K562 (cell line): ENCODE measurements at regions not wholly inside any gene's neighbourhood (a gene's known extent, or its start where the extent isn't known, plus 50 kb on each side); places are given as distances from the start of the nearest gene placed in this dataset.

ENCODE experiments used
- ATAC-seq: fragments of 200-7000 bp; cut with Tn5 transposase; 3 replicates; pipeline ENCODE4 v1.9.1; 2020; ENCODE audit warnings: moderate library complexity
- BruUV-seq: library from RNA; stranded (reverse); fragments of 400-500 nt; replicated peaks from 2 replicates; lab custom pipeline; 2021; lab: Mats Ljungman, UMichigan
- CTCF ChIA-PET: fragments of 300-600 bp; formaldehyde crosslinking; extraction: SDS; loops from one replicate; lab custom pipeline; 2021; ENCODE audit warnings: low intra/inter-chr PET ratio; lab: Yijun Ruan, JAX
- POLR2A ChIA-PET: fragments of 300-600, 350-650 bp; sonication (Branson Sonifier 250); formaldehyde crosslinking; extraction: SDS; loops from one replicate; lab custom pipeline; 2021; ENCODE audit warnings: antibody characterized with exemption, inconsistent platforms; lab: Yijun Ruan, JAX
- DNase-seq, 4 experiments: peaks; one replicate each; pipeline versions ENCODE4 v3.0.0 to v3.0.0-alpha.2; 2011 to 2018; ENCODE audit warnings: low spot score in 3 of 4, mixed read lengths in 3 of 4; ENCODE audit errors: extremely low read depth in 1 of 4
- FAIRE-seq: peaks from 2 replicates; lab custom pipeline; 2011; peaks lifted over from hg19 to GRCh38; lab: Jason Lieb, UNC
- H2AFZ ChIP-seq: 2 replicates; pipeline ENCODE4 v1.6.0; 2011; ENCODE audit warnings: low read depth, low read length, control low read depth, inconsistent platforms
- H3K27ac ChIP-seq: fragments of 200-600 bp; 3 replicates; pipeline ENCODE4 v1.8.0; 2011; ENCODE audit warnings: low read depth, mild to moderate bottlenecking, control low read depth, inconsistent platforms, low read length, moderate library complexity, mixed read lengths; ENCODE audit errors: extremely low read depth
- H3K27me3 ChIP-seq, 2 experiments: fragments of 300-600 bp in 1 of 2; 2 replicates in 1 of 2; 3 replicates in 1 of 2; pipeline versions ENCODE4 v1.6.0 to v1.8.0; 2011; ENCODE audit warnings: inconsistent platforms in 2 of 2, low read length in 2 of 2, mild to moderate bottlenecking in 1 of 2, mixed read lengths in 1 of 2, moderate library complexity in 1 of 2; ENCODE audit not compliant: control insufficient read depth in 2 of 2, insufficient read depth in 2 of 2
- H3K36me3 ChIP-seq: fragments of 300-600 bp; 3 replicates; pipeline ENCODE4 v1.8.0; 2011; ENCODE audit warnings: mild to moderate bottlenecking, low read length, inconsistent platforms; ENCODE audit not compliant: control insufficient read depth, insufficient read depth
- H3K4me1 ChIP-seq, 2 experiments: fragments of 200-600 bp in 1 of 2; replicated peaks in 1 of 2; 2 replicates in 1 of 2; 3 replicates in 1 of 2; pipeline versions ENCODE4 v1.5.1 to v1.8.0; 2011; ENCODE audit warnings: inconsistent platforms in 2 of 2, low read length in 2 of 2, mild to moderate bottlenecking in 1 of 2, mixed read lengths in 1 of 2, moderate library complexity in 1 of 2; ENCODE audit not compliant: control insufficient read depth in 2 of 2, insufficient read depth in 2 of 2
- H3K4me2 ChIP-seq: 2 replicates; pipeline ENCODE4 v1.6.1; 2011; ENCODE audit warnings: low read length, control low read depth, inconsistent platforms, mixed read lengths; ENCODE audit not compliant: insufficient read depth
- H3K4me3 ChIP-seq: fragments of 200-600 bp; sonication (generic), shearing (Covaris generic); 2 replicates; pipeline ENCODE4 v1.5.1; 2016; ENCODE audit warnings: control low read depth, inconsistent platforms
- H3K79me2 ChIP-seq: fragments of 200-600 bp; 3 replicates; pipeline ENCODE4 v1.8.0; 2011; ENCODE audit warnings: low read length, inconsistent platforms; ENCODE audit not compliant: control insufficient read depth, insufficient read depth
- H3K9ac ChIP-seq, 2 experiments: 2 replicates each; pipeline versions ENCODE4 v1.6.0 to v1.6.1; 2011; ENCODE audit warnings: low read depth in 2 of 2, low read length in 2 of 2, control low read depth in 1 of 2, inconsistent platforms in 1 of 2, mild to moderate bottlenecking in 1 of 2, mixed read lengths in 1 of 2; ENCODE audit not compliant: insufficient read depth in 1 of 2
- H3K9me1 ChIP-seq: one replicate; pipeline ENCODE4 v1.6.0; 2011; ENCODE audit warnings: inconsistent platforms, mild to moderate bottlenecking, low read length, moderate library complexity; ENCODE audit not compliant: control insufficient read depth, insufficient read depth
- H3K9me3 ChIP-seq: replicated peaks from 2 replicates; pipeline ENCODE4 v1.5.1; 2011; ENCODE audit warnings: low read depth, low read length, inconsistent platforms; ENCODE audit not compliant: control insufficient read depth, insufficient read depth
- H4K20me1 ChIP-seq: replicated peaks from 2 replicates; pipeline ENCODE4 v1.6.1; 2011; ENCODE audit warnings: low read length, inconsistent platforms, mixed read lengths; ENCODE audit not compliant: control insufficient read depth, insufficient read depth
- ARID3A ChIP-seq: IDR thresholded peaks from 2 replicates; pipeline ENCODE4 v1.6.1; 2012; ENCODE audit warnings: low read depth, low read length, improper control_type of control experiment, borderline replicate concordance
- GMEB1 ChIP-seq: fragments of 250-450 bp; sonication (Bioruptor Pico); IDR thresholded peaks from 2 replicates; pipeline ENCODE4 v1.4.0; 2020; ENCODE audit warnings: mild to moderate bottlenecking
- KAT7 ChIP-seq: sonication (generic); formaldehyde crosslinking; IDR thresholded peaks from 2 replicates; pipeline ENCODE4 v1.8.0; 2022; ENCODE audit warnings: missing genetic modification reagents, mild to moderate bottlenecking, borderline replicate concordance
- NCOA4 ChIP-seq: fragments of 450-650 bp; IDR thresholded peaks from 2 replicates; pipeline ENCODE4 v1.6.1; 2018; ENCODE audit warnings: mild to moderate bottlenecking; ENCODE audit not compliant: partially characterized antibody
- PRPF4 ChIP-seq: fragments of 200-400 bp; formaldehyde crosslinking; IDR thresholded peaks from one replicate; pipeline ENCODE4 v1.6.1; 2017; ENCODE audit warnings: low read length, low read depth, mild to moderate bottlenecking; ENCODE audit not compliant: insufficient read depth, poor library complexity, severe bottlenecking
- PYGO2 ChIP-seq: fragments of 450-650 bp; IDR thresholded peaks from 2 replicates; pipeline ENCODE4 v1.6.1; 2016; ENCODE audit warnings: mild to moderate bottlenecking, missing genetic modification characterization, moderate library complexity, missing compliant biosample characterization
- SETDB1 ChIP-seq: IDR thresholded peaks from one replicate; pipeline ENCODE4 v1.6.1; 2012; ENCODE audit warnings: low read length, control low read depth, inconsistent platforms
- SIN3B ChIP-seq: fragments of 450-650 bp; IDR thresholded peaks from 2 replicates; pipeline ENCODE4 v1.6.1; 2017; ENCODE audit warnings: low read depth, mild to moderate bottlenecking, moderate library complexity
- SREBF1 ChIP-seq: fragments of 150-350 bp; IDR thresholded peaks from 2 replicates; pipeline ENCODE4 v1.6.1; 2014; ENCODE audit warnings: antibody characterized with exemption, low read depth, low read length, borderline replicate concordance
- TAF7 ChIP-seq: fragments of 450-650 bp; IDR thresholded peaks from 2 replicates; pipeline ENCODE4 v1.6.1; 2016; ENCODE audit warnings: missing genetic modification characterization, missing compliant biosample characterization
- TCF15 ChIP-seq: fragments of 250-450 bp; sonication (Bioruptor Pico); IDR thresholded peaks from 2 replicates; pipeline ENCODE4 v1.8.0; 2022; ENCODE audit warnings: moderate library complexity, mild to moderate bottlenecking, inconsistent platforms
- ZNF609 ChIP-seq: sonication (generic); formaldehyde crosslinking; IDR thresholded peaks from 2 replicates; pipeline ENCODE4 v1.8.1; 2023; ENCODE audit warnings: missing genetic modification reagents, mild to moderate bottlenecking, borderline replicate concordance
- ZNF644 ChIP-seq: fragments of 200-800 bp; sonication (Bioruptor generic); IDR thresholded peaks from 2 replicates; pipeline ENCODE4 v1.6.1; 2016; ENCODE audit warnings: low read depth, missing genetic modification characterization, missing compliant biosample characterization
- WGBS: fragments of 100-300 bp; shearing (Covaris generic); methylation state at CpG from one replicate; pipeline ENCODE4 v1.1.6; 2016; ENCODE audit warnings: low coverage, mixed read lengths; ENCODE audit not compliant: insufficient coverage; ENCODE audit errors: missing lambda C conversion rate; 5-methylcytosine and 5-hydroxymethylcytosine counted together
- in situ Hi-C: fragments of 300-500 bp; cut with MboI; formaldehyde crosslinking; loops from 4 replicates; pipeline ENCODE4 v1.15.0; 2018; ENCODE audit warnings: inconsistent platforms, mixed read lengths
- intact Hi-C: fragments of 100-400 bp; cut with micrococcal nuclease; formaldehyde crosslinking; loops from 2 replicates; pipeline ENCODE4 v1.14.2; 2022

GRCh38 chr13:109390391-109390790, 396.0 kb downstream of the IRS2 start:
- Histone ChIP-seq H2AFZ (no peak overlapping the region), H3K4me3 (no peak overlapping the region), H3K9me1 (no peaks in the 10 kb centered on the region), H3K27me3 (no peaks in the 10 kb centered on the region), H3K4me1 (no peaks in the 10 kb centered on the region), H3K4me2 (no peak overlapping the region), H3K36me3 (no peaks in the 10 kb centered on the region), H3K27ac (no peak overlapping the region), H3K9ac (no peak overlapping the region), H4K20me1 (no peaks in the 10 kb centered on the region), H3K79me2 (no peaks in the 10 kb centered on the region), H3K9me3 (no peaks in the 10 kb centered on the region)
- FAIRE-seq (no peak), ATAC-seq (no peak), DNase-seq (no peak)
- in situ Hi-C loops (no loop called here), intact Hi-C loops (no loop called here)
- no TSS peak for BruUV-seq
- 0% methylated on average over 2 of the region's 2 CpGs for WGBS
- ChIA-PET CTCF (no interaction called here), POLR2A (no interaction called here)
- TF ChIP-seq ZNF644 (tag) (no peak), NCOA4 (no peak), TCF15 (CRISPR knock-in tag) (no peak), SETDB1 (no peak), PYGO2 (tag) (no peak), TAF7 (tag) (no peak), PRPF4 (no peak), SREBF1 (no peak), KAT7 (CRISPR knock-in tag) (no peak), GMEB1 (CRISPR knock-in tag) (no peak), ARID3A (no peak), ZNF609 (CRISPR knock-in tag) (no peak), SIN3B (no peak)
